Spinal cord (tissue), 9 donors: ENCODE measurements at regions not wholly inside any gene's neighbourhood (a gene's known extent, or its start where the extent isn't known, plus 50 kb on each side); places are given as distances from the start of the nearest gene placed in this dataset.

Source experiments
- DNase-seq, 6 donors: peaks; one replicate each; pipeline versions ENCODE4 v3.0.0 to v3.0.0-alpha.2; 2013 to 2015; ENCODE audit warnings: low spot score in 6 of 6, low read depth in 4 of 6
- H3K27ac ChIP-seq: one replicate; pipeline ENCODE4 v1.5.1; 2013; ENCODE audit warnings: low read depth, low read length, control low read depth
- H3K27me3 ChIP-seq: one replicate; pipeline ENCODE4 v1.6.1; 2013; ENCODE audit warnings: low read length; ENCODE audit not compliant: control insufficient read depth, insufficient read depth
- H3K36me3 ChIP-seq: one replicate; pipeline ENCODE4 v1.6.1; 2013; ENCODE audit warnings: low read length; ENCODE audit not compliant: control insufficient read depth, insufficient read depth
- H3K4me1 ChIP-seq: one replicate; pipeline ENCODE4 v1.6.1; 2013; ENCODE audit warnings: low read length; ENCODE audit not compliant: control insufficient read depth, insufficient read depth
- H3K4me3 ChIP-seq: one replicate; pipeline ENCODE4 v1.5.1; 2013; ENCODE audit warnings: low read depth, low read length, control low read depth
- H3K9me3 ChIP-seq: one replicate; pipeline ENCODE4 v1.6.1; 2013; ENCODE audit warnings: low read length; ENCODE audit not compliant: control insufficient read depth, insufficient read depth
- WGBS: methylation state at CpG from one replicate; pipeline ENCODE4 v1.1.5; 2013; ENCODE audit warnings: missing lambda C conversion rate; ENCODE audit not compliant: insufficient coverage; 5-methylcytosine and 5-hydroxymethylcytosine counted together
- donor health status: healthy.

GRCh38 chr9:89554307-89555035, 50.3 kb upstream of the GADD45G start:
- Histone ChIP-seq H3K4me1 (no peaks in the 10 kb centered on the region), H3K9me3 (no peaks in the 10 kb centered on the region), H3K4me3 (no peak overlapping the region), H3K27ac (no peak overlapping the region), H3K36me3 (no peaks in the 10 kb centered on the region), H3K27me3 (no peaks in the 10 kb centered on the region)
- WGBS: 90% methylated on average over 10 of the region's 11 CpGs
- DNase-seq: no peak

- no peaks in the 10 kb centered on the region for H3K36me3 ChIP-seq
- no peaks in the 10 kb centered on the region for H3K9me3 ChIP-seq
- no peak overlapping the region for H3K27ac ChIP-seq
- H3K27me3 ChIP-seq: no peaks in the 10 kb centered on the region
- no peaks in the 10 kb centered on the region for H3K4me1 ChIP-seq
- DNase-seq: no peak
- WGBS: 84% methylated on average over 6 of the region's 6 CpGs
- no peak overlapping the region for H3K4me3 ChIP-seq
Observed at GRCh38 chr9:89553451-89554010, 51.3 kb upstream of the GADD45G start.

- Histone ChIP-seq H3K9me3 (no peaks in the 10 kb centered on the region), H3K4me3 (no peak overlapping the region), H3K36me3 (no peaks in the 10 kb centered on the region), H3K4me1 (no peaks in the 10 kb centered on the region), H3K27me3 (no peaks in the 10 kb centered on the region), H3K27ac (no peak overlapping the region)
- no peak for DNase-seq
- WGBS: 74% methylated on average over 6 of the region's 9 CpGs
Observed at GRCh38 chr9:89550346-89550927, 52.5 kb upstream of the SEMA4D start.

GRCh38 chr9:89549031-89549644, 51.2 kb upstream of the SEMA4D start:
- no peaks in the 10 kb centered on the region for H3K36me3 ChIP-seq
- no peak overlapping the region for H3K27ac ChIP-seq
- H3K9me3 ChIP-seq: no peaks in the 10 kb centered on the region
- peak in 2 of 6 donors; percentile 52 to 76 for DNase-seq
- no peaks in the 10 kb centered on the region for H3K27me3 ChIP-seq
- no peak overlapping the region for H3K4me3 ChIP-seq
- no peaks in the 10 kb centered on the region for H3K4me1 ChIP-seq
- 0% methylated on average over 3 of the region's 5 CpGs for WGBS

- 88% methylated on average over 9 of the region's 9 CpGs for WGBS
- no peaks in the 10 kb centered on the region for H3K9me3 ChIP-seq
- no peak overlapping the region for H3K4me3 ChIP-seq
Observed at GRCh38 chr9:89548071-89548638, 50.2 kb upstream of the SEMA4D start.

More at GRCh38 chr9:89548071-89548638, 50.2 kb upstream of the SEMA4D start:
- DNase-seq: no peak
- H3K27me3 ChIP-seq: no peaks in the 10 kb centered on the region
- no peak overlapping the region for H3K27ac ChIP-seq
- no peaks in the 10 kb centered on the region for H3K36me3 ChIP-seq
- peaks cover 7% of the 10 kb centered on the region for H3K4me1 ChIP-seq
